NCI-H1436 (cell line): ENCODE measurements at regions not wholly inside any gene's neighbourhood (a gene's known extent, or its start where the extent isn't known, plus 50 kb on each side); places are given as distances from the start of the nearest gene placed in this dataset.

Experiments used
- DNase-seq: peaks from one replicate; lab custom pipeline; 2025; lab: John Stamatoyannopoulos, UW

- no peak for DNase-seq
These were observed 321.2 kb upstream of the NBEA start for GRCh38 chr13:34620862-34621261.

GRCh38 chr13:34623331-34623730 is 318.7 kb upstream of the NBEA start:
- DNase-seq, result no peak

GRCh38 chr13:34627509-34628208 is 314.4 kb upstream of the NBEA start:
- no peak for DNase-seq

- no peak for DNase-seq
These were observed 313.8 kb upstream of the NBEA start for GRCh38 chr13:34628209-34628682.

- no peak for DNase-seq
These were observed 307.6 kb upstream of the NBEA start for GRCh38 chr13:34634448-34634847.

- no peak for DNase-seq
These were observed 304.9 kb upstream of the NBEA start for GRCh38 chr13:34637138-34637537.

GRCh38 chr13:34637636-34638035 is 304.4 kb upstream of the NBEA start:
- no peak for DNase-seq

- no peak for DNase-seq
These were observed 303.2 kb upstream of the NBEA start for GRCh38 chr13:34638897-34639296.

- no peak for DNase-seq
These were observed 301.7 kb upstream of the NBEA start for GRCh38 chr13:34640179-34640992.

- no peak for DNase-seq
These were observed 301.1 kb upstream of the NBEA start for GRCh38 chr13:34640993-34641330.

GRCh38 chr13:34647379-34648150 is 294.5 kb upstream of the NBEA start:
- DNase-seq, result no peak

GRCh38 chr13:34654203-34654602 is 287.9 kb upstream of the NBEA start:
- no peak for DNase-seq

- no peak for DNase-seq
These were observed 287.4 kb upstream of the NBEA start for GRCh38 chr13:34654647-34655046.

- no peak for DNase-seq
These were observed 286.5 kb upstream of the NBEA start for GRCh38 chr13:34655554-34655953.

- DNase-seq, result no peak
These were observed 284.4 kb upstream of the NBEA start for GRCh38 chr13:34657716-34658115.

GRCh38 chr13:34667286-34668218 is 274.5 kb upstream of the NBEA start:
- DNase-seq, result no peak

GRCh38 chr13:34671137-34671536 is 270.9 kb upstream of the NBEA start:
- no peak for DNase-seq

GRCh38 chr13:34672631-34673030 is 269.4 kb upstream of the NBEA start:
- DNase-seq, result no peak

- DNase-seq, result no peak
These were observed 266.4 kb upstream of the NBEA start for GRCh38 chr13:34675626-34676025.

- no peak for DNase-seq
These were observed 263.9 kb upstream of the NBEA start for GRCh38 chr13:34678154-34678553.

- no peak for DNase-seq
These were observed 260.6 kb upstream of the NBEA start for GRCh38 chr13:34681405-34681955.
